ENCODE measurements at regions not wholly inside any gene's neighbourhood (a gene's known extent, or its start where the extent isn't known, plus 50 kb on each side); places are given as distances from the start of the nearest gene placed in this dataset.

GRCh38 chr5:72018143-72018803, 89.0 kb upstream of the MAP1B start (continued):
- TF ChIP-seq ZBTB26 (CRISPR knock-in tag; IDR thresholded peaks at IDR 0.05; ENCODE audit: borderline replicate concordance) (no peak), SNAPC2 (CRISPR knock-in tag; IDR thresholded peaks at IDR 0.05) (no peak), ZBTB40 (IDR thresholded peaks at IDR 0.05) (no peak), ZBTB40 (CRISPR knock-in tag; IDR thresholded peaks at IDR 0.05) (no peak), ATRX (CRISPR knock-in tag; IDR thresholded peaks at IDR 0.05; ENCODE audit: borderline replicate concordance) (no peak), CEBPZ (IDR thresholded peaks at IDR 0.05; ENCODE audit: low read length) (no peak), ETV5 (CRISPR knock-in tag; IDR thresholded peaks at IDR 0.05; ENCODE audit: borderline replicate concordance) (peak; percentile 14; the same call in 1 of the 2 replicates), RAD21 (CRISPR knock-in tag; IDR thresholded peaks at IDR 0.05) (peak; percentile 66; the same call in 1 of the 2 replicates), HIVEP1 (CRISPR knock-in tag; IDR thresholded peaks at IDR 0.05) (no peak), XRCC5 (optimal IDR thresholded peaks at IDR 0.05; ENCODE audit: low read length) (peak; percentile 63), ZNF781 (CRISPR knock-in tag; IDR thresholded peaks at IDR 0.05; ENCODE audit: borderline replicate concordance, not compliant biosample characterization) (no peak), RARA (CRISPR knock-in tag; IDR thresholded peaks at IDR 0.05) (no peak), TBX2 (CRISPR knock-in tag; IDR thresholded peaks at IDR 0.05; ENCODE audit: borderline replicate concordance) (no peak), CC2D1A (CRISPR knock-in tag; IDR thresholded peaks at IDR 0.05) (no peak)
